GM23338 (cell line): ENCODE measurements at regions not wholly inside any gene's neighbourhood (a gene's known extent, or its start where the extent isn't known, plus 50 kb on each side); places are given as distances from the start of the nearest gene placed in this dataset.

ENCODE experiments used
- ATAC-seq: fragments of 200-7000 bp; cut with Tn5 transposase; 3 replicates; pipeline ENCODE4 v1.9.1; 2020
- DNase-seq: peaks from one replicate; pipeline ENCODE4 v3.0.0-alpha.2; 2015; ENCODE audit warnings: low spot score
- H2AFZ ChIP-seq: fragments of 200-600 bp; sonication (generic); 2 replicates; pipeline ENCODE4 v1.8.0; 2016; ENCODE audit warnings: antibody characterized with exemption, mild to moderate bottlenecking, moderate library complexity
- H3F3A ChIP-seq: fragments of 200-600 bp; sonication (generic); replicated peaks from 2 replicates; pipeline ENCODE4 v1.8.0; 2017; ENCODE audit warnings: antibody characterized with exemption, mixed run types, low read depth
- H3K27ac ChIP-seq: fragments of 200-600 bp; sonication (generic); 2 replicates; pipeline ENCODE4 v1.6.1; 2016; ENCODE audit warnings: low read depth
- H3K27me3 ChIP-seq: fragments of 200-600 bp; sonication (generic); 2 replicates; pipeline ENCODE4 v1.8.0; 2016; ENCODE audit warnings: mild to moderate bottlenecking, mixed run types, moderate library complexity; ENCODE audit not compliant: insufficient read depth
- H3K36me3 ChIP-seq: fragments of 200-600 bp; sonication (generic); 2 replicates; pipeline ENCODE4 v1.8.0; 2016; ENCODE audit warnings: mild to moderate bottlenecking; ENCODE audit not compliant: insufficient read depth
- H3K4me1 ChIP-seq: fragments of 200-600 bp; sonication (generic); 2 replicates; pipeline ENCODE4 v1.8.0; 2016; ENCODE audit warnings: mild to moderate bottlenecking, moderate library complexity; ENCODE audit not compliant: insufficient read depth
- H3K4me2 ChIP-seq: fragments of 200-600 bp; sonication (generic); 2 replicates; pipeline ENCODE4 v1.7.1; 2017; ENCODE audit warnings: mixed run types
- H3K4me3 ChIP-seq: fragments of 200-600 bp; sonication (generic); 2 replicates; pipeline ENCODE4 v1.6.1; 2016; ENCODE audit warnings: mixed run types
- H3K79me2 ChIP-seq: fragments of 200-600 bp; sonication (generic); replicated peaks from 2 replicates; pipeline ENCODE4 v1.8.0; 2017; ENCODE audit warnings: mild to moderate bottlenecking; ENCODE audit not compliant: insufficient read depth
- H3K9me2 ChIP-seq: fragments of 200-600 bp; sonication (generic); 2 replicates; pipeline ENCODE4 v1.8.0; 2017; ENCODE audit not compliant: insufficient read depth
- H4K20me1 ChIP-seq: fragments of 200-600 bp; sonication (generic); replicated peaks from 2 replicates; pipeline ENCODE4 v1.8.0; 2017; ENCODE audit warnings: mild to moderate bottlenecking; ENCODE audit not compliant: insufficient read depth
- H3K27ac Mint-ChIP-seq: 2 replicates; pipeline ENCODE4 v1.8.0; 2020; ENCODE audit warnings: inconsistent platforms, mild to moderate bottlenecking, moderate library complexity, mixed read lengths
- H3K27me3 Mint-ChIP-seq: 3 replicates; pipeline ENCODE4 v1.8.0; 2022; ENCODE audit warnings: low read depth, mild to moderate bottlenecking, moderate library complexity, mixed read lengths, inconsistent platforms; ENCODE audit not compliant: insufficient read depth, poor library complexity
- H3K36me3 Mint-ChIP-seq: 3 replicates; pipeline ENCODE4 v1.8.0; 2021; ENCODE audit warnings: low read depth, mild to moderate bottlenecking, inconsistent platforms, moderate library complexity, mixed read lengths
- H3K4me1 Mint-ChIP-seq: 3 replicates; pipeline ENCODE4 v1.8.0; 2020; ENCODE audit warnings: mild to moderate bottlenecking, inconsistent platforms, mixed read lengths
- H3K4me3 Mint-ChIP-seq: 3 replicates; pipeline ENCODE4 v1.8.0; 2021; ENCODE audit warnings: moderate library complexity, mild to moderate bottlenecking, inconsistent platforms, mixed read lengths
- H3K9me3 Mint-ChIP-seq: 3 replicates; pipeline ENCODE4 v1.8.0; 2020; ENCODE audit warnings: moderate library complexity, mild to moderate bottlenecking, inconsistent platforms, mixed read lengths
- CREB1 ChIP-seq: fragments of 250-450 bp; sonication (Bioruptor Pico); IDR thresholded peaks from 2 replicates; pipeline ENCODE4 v1.5.0; 2020; ENCODE audit warnings: low read depth, mild to moderate bottlenecking, moderate library complexity
- CTCF ChIP-seq, 2 experiments: fragments of 200-600 bp in 1 of 2; sonication (generic) in 1 of 2; conservative IDR thresholded peaks; 2 replicates each; pipeline versions ENCODE4 v1.5.1 to v1.6.1; 2016 to 2017; ENCODE audit warnings: antibody characterized with exemption in 2 of 2, low read depth in 2 of 2, mild to moderate bottlenecking in 2 of 2, moderate library complexity in 1 of 2
- EZH2phosphoT487 ChIP-seq: fragments of 200-600 bp; sonication (generic); IDR thresholded peaks from one replicate; pipeline ENCODE4 v1.8.1; 2018; ENCODE audit warnings: antibody characterized with exemption; ENCODE audit not compliant: unreplicated experiment
- JUNB ChIP-seq: IDR thresholded peaks from one replicate; pipeline ENCODE4 v1.6.1; 2016; ENCODE audit warnings: antibody characterized with exemption; ENCODE audit not compliant: unreplicated experiment
- POLR2AphosphoS5 ChIP-seq: IDR thresholded peaks from 2 replicates; pipeline ENCODE4 v1.6.1; 2016; ENCODE audit warnings: antibody characterized with exemption, low read depth
- STAT1 ChIP-seq: IDR thresholded peaks from one replicate; pipeline ENCODE4 v1.6.1; 2016; ENCODE audit warnings: antibody characterized with exemption; ENCODE audit not compliant: unreplicated experiment
- TF ChIP-seq, protein P1 (sequence below): fragments of 250-450 bp; sonication (Bioruptor Pico); IDR thresholded peaks from 2 replicates; pipeline ENCODE4 v1.5.0; 2020; ENCODE audit warnings: mild to moderate bottlenecking, moderate library complexity
- TF ChIP-seq, protein P2 (sequence below): IDR thresholded peaks from 2 replicates; pipeline ENCODE4 v1.6.1; 2016; ENCODE audit warnings: antibody characterized with exemption

GRCh38 chr9:100865648-100866047 lies 162.9 kb upstream of the PLPPR1 start:
- Mint-ChIP-seq H3K36me3 (no peaks in the 10 kb centered on the region), H3K9me3 (peaks cover 3% of the 10 kb centered on the region; the same call in 1 of the 3 replicates), H3K27me3 (no peaks in the 10 kb centered on the region), H3K4me3 (no peak overlapping the region), H3K4me1 (peaks cover 5% of the 10 kb centered on the region; the same call in 2 of the 3 replicates), H3K27ac (no peak overlapping the region)
- no peak overlapping the region for H3K27ac ChIP-seq
- no peaks in the 10 kb centered on the region for H3F3A ChIP-seq
- no peaks in the 10 kb centered on the region for H3K79me2 ChIP-seq
- TF ChIP-seq POLR2AphosphoS5 (no peak), CREB1 (CRISPR knock-in tag) (no peak), STAT1 (no peak), CTCF (conservative IDR thresholded peaks at IDR 0.05; ENCODE audit: low read depth in 2 of 2) (no peak), JUNB (no peak), EZH2phosphoT487 (no peak)
- TF ChIP-seq, protein P1, sequence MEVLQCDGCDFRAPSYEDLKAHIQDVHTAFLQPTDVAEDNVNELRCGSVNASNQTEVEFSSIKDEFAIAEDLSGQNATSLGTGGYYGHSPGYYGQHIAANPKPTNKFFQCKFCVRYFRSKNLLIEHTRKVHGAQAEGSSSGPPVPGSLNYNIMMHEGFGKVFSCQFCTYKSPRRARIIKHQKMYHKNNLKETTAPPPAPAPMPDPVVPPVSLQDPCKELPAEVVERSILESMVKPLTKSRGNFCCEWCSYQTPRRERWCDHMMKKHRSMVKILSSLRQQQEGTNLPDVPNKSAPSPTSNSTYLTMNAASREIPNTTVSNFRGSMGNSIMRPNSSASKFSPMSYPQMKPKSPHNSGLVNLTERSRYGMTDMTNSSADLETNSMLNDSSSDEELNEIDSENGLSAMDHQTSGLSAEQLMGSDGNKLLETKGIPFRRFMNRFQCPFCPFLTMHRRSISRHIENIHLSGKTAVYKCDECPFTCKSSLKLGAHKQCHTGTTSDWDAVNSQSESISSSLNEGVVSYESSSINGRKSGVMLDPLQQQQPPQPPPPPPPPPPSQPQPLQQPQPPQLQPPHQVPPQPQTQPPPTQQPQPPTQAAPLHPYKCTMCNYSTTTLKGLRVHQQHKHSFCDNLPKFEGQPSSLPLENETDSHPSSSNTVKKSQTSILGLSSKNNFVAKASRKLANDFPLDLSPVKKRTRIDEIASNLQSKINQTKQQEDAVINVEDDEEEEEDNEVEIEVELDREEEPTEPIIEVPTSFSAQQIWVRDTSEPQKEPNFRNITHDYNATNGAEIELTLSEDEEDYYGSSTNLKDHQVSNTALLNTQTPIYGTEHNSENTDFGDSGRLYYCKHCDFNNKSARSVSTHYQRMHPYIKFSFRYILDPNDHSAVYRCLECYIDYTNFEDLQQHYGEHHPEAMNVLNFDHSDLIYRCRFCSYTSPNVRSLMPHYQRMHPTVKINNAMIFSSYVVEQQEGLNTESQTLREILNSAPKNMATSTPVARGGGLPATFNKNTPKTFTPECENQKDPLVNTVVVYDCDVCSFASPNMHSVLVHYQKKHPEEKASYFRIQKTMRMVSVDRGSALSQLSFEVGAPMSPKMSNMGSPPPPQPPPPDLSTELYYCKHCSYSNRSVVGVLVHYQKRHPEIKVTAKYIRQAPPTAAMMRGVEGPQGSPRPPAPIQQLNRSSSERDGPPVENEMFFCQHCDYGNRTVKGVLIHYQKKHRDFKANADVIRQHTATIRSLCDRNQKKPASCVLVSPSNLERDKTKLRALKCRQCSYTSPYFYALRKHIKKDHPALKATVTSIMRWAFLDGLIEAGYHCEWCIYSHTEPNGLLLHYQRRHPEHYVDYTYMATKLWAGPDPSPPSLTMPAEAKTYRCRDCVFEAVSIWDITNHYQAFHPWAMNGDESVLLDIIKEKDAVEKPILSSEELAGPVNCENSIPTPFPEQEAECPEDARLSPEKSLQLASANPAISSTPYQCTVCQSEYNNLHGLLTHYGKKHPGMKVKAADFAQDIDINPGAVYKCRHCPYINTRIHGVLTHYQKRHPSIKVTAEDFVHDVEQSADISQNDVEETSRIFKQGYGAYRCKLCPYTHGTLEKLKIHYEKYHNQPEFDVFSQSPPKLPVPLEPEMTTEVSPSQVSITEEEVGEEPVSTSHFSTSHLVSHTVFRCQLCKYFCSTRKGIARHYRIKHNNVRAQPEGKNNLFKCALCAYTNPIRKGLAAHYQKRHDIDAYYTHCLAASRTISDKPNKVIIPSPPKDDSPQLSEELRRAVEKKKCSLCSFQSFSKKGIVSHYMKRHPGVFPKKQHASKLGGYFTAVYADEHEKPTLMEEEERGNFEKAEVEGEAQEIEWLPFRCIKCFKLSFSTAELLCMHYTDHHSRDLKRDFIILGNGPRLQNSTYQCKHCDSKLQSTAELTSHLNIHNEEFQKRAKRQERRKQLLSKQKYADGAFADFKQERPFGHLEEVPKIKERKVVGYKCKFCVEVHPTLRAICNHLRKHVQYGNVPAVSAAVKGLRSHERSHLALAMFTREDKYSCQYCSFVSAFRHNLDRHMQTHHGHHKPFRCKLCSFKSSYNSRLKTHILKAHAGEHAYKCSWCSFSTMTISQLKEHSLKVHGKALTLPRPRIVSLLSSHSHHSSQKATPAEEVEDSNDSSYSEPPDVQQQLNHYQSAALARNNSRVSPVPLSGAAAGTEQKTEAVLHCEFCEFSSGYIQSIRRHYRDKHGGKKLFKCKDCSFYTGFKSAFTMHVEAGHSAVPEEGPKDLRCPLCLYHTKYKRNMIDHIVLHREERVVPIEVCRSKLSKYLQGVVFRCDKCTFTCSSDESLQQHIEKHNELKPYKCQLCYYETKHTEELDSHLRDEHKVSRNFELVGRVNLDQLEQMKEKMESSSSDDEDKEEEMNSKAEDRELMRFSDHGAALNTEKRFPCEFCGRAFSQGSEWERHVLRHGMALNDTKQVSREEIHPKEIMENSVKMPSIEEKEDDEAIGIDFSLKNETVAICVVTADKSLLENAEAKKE (CRISPR knock-in tag) = no peak
- TF ChIP-seq, protein P2, sequence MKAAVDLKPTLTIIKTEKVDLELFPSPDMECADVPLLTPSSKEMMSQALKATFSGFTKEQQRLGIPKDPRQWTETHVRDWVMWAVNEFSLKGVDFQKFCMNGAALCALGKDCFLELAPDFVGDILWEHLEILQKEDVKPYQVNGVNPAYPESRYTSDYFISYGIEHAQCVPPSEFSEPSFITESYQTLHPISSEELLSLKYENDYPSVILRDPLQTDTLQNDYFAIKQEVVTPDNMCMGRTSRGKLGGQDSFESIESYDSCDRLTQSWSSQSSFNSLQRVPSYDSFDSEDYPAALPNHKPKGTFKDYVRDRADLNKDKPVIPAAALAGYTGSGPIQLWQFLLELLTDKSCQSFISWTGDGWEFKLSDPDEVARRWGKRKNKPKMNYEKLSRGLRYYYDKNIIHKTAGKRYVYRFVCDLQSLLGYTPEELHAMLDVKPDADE = no peak
- no peak overlapping the region for H3K4me3 ChIP-seq
- no peaks in the 10 kb centered on the region for H3K27me3 ChIP-seq
- no peaks in the 10 kb centered on the region for H3K36me3 ChIP-seq
- 0 out of 2 replicates have a peak, but pooled peaks cover 1% of the 10 kb centered on the region for H3K9me2 ChIP-seq
- H2AFZ ChIP-seq = peak overlapping the region; percentile 23; the same call in 1 of the 2 replicates
- ATAC-seq (no peak), DNase-seq (no peak)
- no peak overlapping the region for H3K4me2 ChIP-seq
- no peaks in the 10 kb centered on the region for H3K4me1 ChIP-seq
- no peaks in the 10 kb centered on the region for H4K20me1 ChIP-seq
